OCI-LY1 (cell line): ENCODE measurements at regions not wholly inside any gene's neighbourhood (a gene's known extent, or its start where the extent isn't known, plus 50 kb on each side); places are given as distances from the start of the nearest gene placed in this dataset.

Experiments
- H2AFZ ChIP-seq: fragments of 200-600 bp; sonication (generic), shearing (Covaris generic); 2 replicates; pipeline ENCODE4 v1.6.0; 2014; ENCODE audit warnings: antibody characterized with exemption, mild to moderate bottlenecking, low read length
- H3F3A ChIP-seq: fragments of 200-600 bp; sonication (generic), shearing (Covaris generic); 2 replicates; pipeline ENCODE4 v1.6.0; 2014; ENCODE audit warnings: mild to moderate bottlenecking, antibody characterized with exemption, low read length, moderate library complexity; ENCODE audit not compliant: insufficient read depth
- H3K27ac ChIP-seq: fragments of 200-600 bp; sonication (generic); 2 replicates; pipeline ENCODE4 v1.5.1; 2014; ENCODE audit warnings: low read length, mixed run types, mild to moderate bottlenecking, low read depth; ENCODE audit not compliant: poor library complexity, severe bottlenecking
- H3K27me3 ChIP-seq: fragments of 200-600 bp; sonication (generic); 2 replicates; pipeline ENCODE4 v1.6.0; 2014; ENCODE audit warnings: antibody characterized with exemption, mild to moderate bottlenecking, low read length, moderate library complexity; ENCODE audit not compliant: insufficient read depth
- H3K36me3 ChIP-seq: fragments of 200-600 bp; sonication (generic); 2 replicates; pipeline ENCODE4 v1.6.1; 2014; ENCODE audit warnings: mild to moderate bottlenecking, antibody characterized with exemption, low read length, moderate library complexity, mixed read lengths; ENCODE audit not compliant: insufficient read depth
- H3K4me1 ChIP-seq: fragments of 200-600 bp; sonication (generic); 2 replicates; pipeline ENCODE4 v1.5.1; 2014; ENCODE audit warnings: mild to moderate bottlenecking, low read length, moderate library complexity; ENCODE audit not compliant: insufficient read depth, severe bottlenecking
- H3K4me2 ChIP-seq: fragments of 200-600 bp; sonication (generic), shearing (Covaris generic); 2 replicates; pipeline ENCODE4 v1.6.1; 2014; ENCODE audit warnings: low read length
- H3K4me3 ChIP-seq: fragments of 200-600 bp; sonication (generic); 2 replicates; pipeline ENCODE4 v1.5.1; 2014; ENCODE audit warnings: low read length, low read depth, mild to moderate bottlenecking, mixed read lengths; ENCODE audit not compliant: poor library complexity, severe bottlenecking
- H3K79me2 ChIP-seq: fragments of 200-600 bp; shearing (Covaris generic); 2 replicates; pipeline ENCODE4 v1.6.1; 2016; ENCODE audit warnings: mixed run types, low read length, mixed read lengths; ENCODE audit not compliant: insufficient read depth
- H3K9ac ChIP-seq: fragments of 200-600 bp; sonication (generic), shearing (Covaris generic); 2 replicates; pipeline ENCODE4 v1.6.1; 2014; ENCODE audit warnings: mild to moderate bottlenecking, low read length, mixed read lengths
- H3K9me2 ChIP-seq: fragments of 200-600 bp; sonication (generic), shearing (Covaris generic); 2 replicates; pipeline ENCODE4 v1.6.1; 2014; ENCODE audit warnings: low read depth, mild to moderate bottlenecking, low read length, mixed read lengths
- H3K9me3 ChIP-seq: fragments of 200-600 bp; shearing (Covaris generic); 2 replicates; pipeline ENCODE4 v1.6.1; 2014; ENCODE audit warnings: low read length, mixed read lengths
- H4K20me1 ChIP-seq: fragments of 200-600 bp; sonication (generic), shearing (Covaris generic); 2 replicates; pipeline ENCODE4 v1.6.0; 2016; ENCODE audit warnings: mild to moderate bottlenecking, low read length; ENCODE audit not compliant: insufficient read depth
- EZH2 ChIP-seq: fragments of 200-600 bp; sonication (generic), shearing (Covaris generic); IDR thresholded peaks from 2 replicates; pipeline ENCODE4 v1.8.0; 2017; ENCODE audit warnings: borderline replicate concordance, mixed run types, mild to moderate bottlenecking, antibody characterized with exemption, low read length, moderate library complexity, mixed read lengths
- TF ChIP-seq, protein P1 (sequence below): fragments of 200-600 bp; sonication (generic), shearing (Covaris generic); IDR thresholded peaks from 2 replicates; pipeline ENCODE4 v1.5.1; 2017; ENCODE audit warnings: mild to moderate bottlenecking, antibody characterized with exemption, low read length, moderate library complexity, mixed read lengths

DNA sequence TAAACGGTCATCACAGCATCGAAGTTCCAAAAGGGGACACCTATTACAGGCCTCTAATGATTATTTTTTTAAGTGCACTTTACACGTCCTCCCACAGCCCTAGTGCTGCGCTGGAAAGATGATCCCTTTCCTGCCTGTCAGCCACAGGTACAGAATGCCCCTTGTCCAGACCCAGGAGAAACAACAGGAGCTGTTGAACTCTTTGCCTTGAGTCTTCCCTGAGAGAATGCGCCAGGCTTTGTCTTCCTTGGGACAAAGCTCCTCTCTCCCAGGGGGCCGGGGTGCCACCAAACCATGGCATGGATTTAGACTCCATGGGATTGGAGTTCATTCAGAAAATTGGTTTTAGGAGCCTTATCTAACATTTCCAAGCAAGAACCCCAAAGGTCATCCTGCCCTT, 319.0 kb upstream of the SOX11 start:
- Histone ChIP-seq H3K9ac (no peak overlapping the region), H3K4me3 (no peak overlapping the region), H4K20me1 (no peaks in the 10 kb centered on the region), H2AFZ (no peak overlapping the region), H3K36me3 (no peaks in the 10 kb centered on the region), H3K4me1 (no peaks in the 10 kb centered on the region), H3K9me2 (no peaks in the 10 kb centered on the region), H3K4me2 (no peak overlapping the region), H3K27me3 (peaks cover 3% of the 10 kb centered on the region; the same call in 1 of the 2 replicates), H3K79me2 (no peaks in the 10 kb centered on the region), H3K27ac (no peak overlapping the region), H3K9me3 (no peaks in the 10 kb centered on the region), H3F3A (no peaks in the 10 kb centered on the region)
- no peak for TF ChIP-seq EZH2
- TF ChIP-seq, protein P1, sequence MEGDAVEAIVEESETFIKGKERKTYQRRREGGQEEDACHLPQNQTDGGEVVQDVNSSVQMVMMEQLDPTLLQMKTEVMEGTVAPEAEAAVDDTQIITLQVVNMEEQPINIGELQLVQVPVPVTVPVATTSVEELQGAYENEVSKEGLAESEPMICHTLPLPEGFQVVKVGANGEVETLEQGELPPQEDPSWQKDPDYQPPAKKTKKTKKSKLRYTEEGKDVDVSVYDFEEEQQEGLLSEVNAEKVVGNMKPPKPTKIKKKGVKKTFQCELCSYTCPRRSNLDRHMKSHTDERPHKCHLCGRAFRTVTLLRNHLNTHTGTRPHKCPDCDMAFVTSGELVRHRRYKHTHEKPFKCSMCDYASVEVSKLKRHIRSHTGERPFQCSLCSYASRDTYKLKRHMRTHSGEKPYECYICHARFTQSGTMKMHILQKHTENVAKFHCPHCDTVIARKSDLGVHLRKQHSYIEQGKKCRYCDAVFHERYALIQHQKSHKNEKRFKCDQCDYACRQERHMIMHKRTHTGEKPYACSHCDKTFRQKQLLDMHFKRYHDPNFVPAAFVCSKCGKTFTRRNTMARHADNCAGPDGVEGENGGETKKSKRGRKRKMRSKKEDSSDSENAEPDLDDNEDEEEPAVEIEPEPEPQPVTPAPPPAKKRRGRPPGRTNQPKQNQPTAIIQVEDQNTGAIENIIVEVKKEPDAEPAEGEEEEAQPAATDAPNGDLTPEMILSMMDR: no peak

DNA sequence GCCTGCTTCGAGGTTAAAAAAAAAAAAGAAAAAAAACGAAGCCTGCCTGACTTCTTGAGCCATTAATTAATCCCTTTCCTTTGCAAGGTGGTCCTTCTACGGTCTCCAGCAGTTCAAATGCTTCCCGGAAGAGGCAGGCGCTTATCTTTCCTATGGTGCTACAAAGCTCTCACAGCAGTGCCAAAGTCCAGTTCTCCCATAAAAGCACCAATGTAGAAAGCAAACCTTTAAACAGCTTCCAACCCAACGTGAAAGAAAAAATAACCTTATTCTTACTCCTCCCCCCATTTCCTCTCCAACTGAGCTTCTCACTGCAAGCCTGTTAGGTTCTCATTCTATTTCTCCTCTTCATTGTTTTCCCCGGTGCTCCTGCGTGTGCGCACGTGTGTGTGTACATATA, 317.4 kb upstream of the SOX11 start:
- Histone ChIP-seq H3K79me2 (no peaks in the 10 kb centered on the region), H3F3A (no peaks in the 10 kb centered on the region), H3K4me2 (no peak overlapping the region), H3K9me2 (no peaks in the 10 kb centered on the region), H3K27me3 (peaks cover 3% of the 10 kb centered on the region; the same call in 1 of the 2 replicates), H3K27ac (no peak overlapping the region), H3K9me3 (no peaks in the 10 kb centered on the region), H4K20me1 (no peaks in the 10 kb centered on the region), H3K9ac (no peak overlapping the region), H3K36me3 (no peaks in the 10 kb centered on the region), H3K4me1 (no peaks in the 10 kb centered on the region), H3K4me3 (no peak overlapping the region), H2AFZ (no peak overlapping the region)
- TF ChIP-seq, protein P1: no peak
- TF ChIP-seq EZH2: no peak

DNA sequence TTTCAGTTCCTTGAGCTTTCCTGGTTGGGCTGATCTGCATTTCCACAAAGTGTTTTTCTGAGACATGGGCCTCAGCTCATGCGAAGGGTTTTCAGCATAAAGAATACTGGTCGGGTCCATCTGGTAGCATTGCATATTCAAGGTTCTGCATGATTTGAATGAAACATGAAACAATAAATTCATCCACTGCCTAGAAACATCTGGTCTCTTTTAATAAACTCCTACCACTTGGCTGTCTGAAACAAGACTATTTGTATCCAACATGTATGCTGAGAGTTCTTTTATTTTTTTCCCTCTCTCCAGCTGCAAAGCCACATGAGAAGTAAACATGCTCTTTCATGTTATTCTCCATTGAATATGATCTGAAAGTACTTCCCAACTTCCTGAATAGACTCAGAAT, 314.9 kb upstream of the SOX11 start:
- Histone ChIP-seq H3K4me3 (no peak overlapping the region), H3K79me2 (no peaks in the 10 kb centered on the region), H3K27ac (no peak overlapping the region), H3K9ac (no peak overlapping the region), H3K4me1 (no peaks in the 10 kb centered on the region), H3K9me2 (no peaks in the 10 kb centered on the region), H3K36me3 (no peaks in the 10 kb centered on the region), H3F3A (no peaks in the 10 kb centered on the region), H2AFZ (no peak overlapping the region), H4K20me1 (no peaks in the 10 kb centered on the region), H3K27me3 (peaks cover 4% of the 10 kb centered on the region; the same call in 1 of the 2 replicates), H3K4me2 (no peak overlapping the region), H3K9me3 (no peaks in the 10 kb centered on the region)
- TF ChIP-seq, protein P1: no peak
- TF ChIP-seq EZH2: no peak
